CD4-positive, alpha-beta T cell treated with Interleukin-15 for 4 hours (primary cell): ENCODE measurements at regions not wholly inside any gene's neighbourhood (a gene's known extent, or its start where the extent isn't known, plus 50 kb on each side); places are given as distances from the start of the nearest gene placed in this dataset.
"Not testable (repeated sequence)": the region's sequence is repeated elsewhere in the genome, so short reads cannot be mapped to it uniquely, and the experiment has no call there.

Source experiments
- DNase-seq: peaks from one replicate; pipeline ENCODE4 v3.0.0-alpha.2; 2020; ENCODE audit warnings: low spot score

GRCh38 chr13:39893808-39894207 lies 238.3 kb downstream of the COG6 start:
- DNase-seq: no peak

DNA sequence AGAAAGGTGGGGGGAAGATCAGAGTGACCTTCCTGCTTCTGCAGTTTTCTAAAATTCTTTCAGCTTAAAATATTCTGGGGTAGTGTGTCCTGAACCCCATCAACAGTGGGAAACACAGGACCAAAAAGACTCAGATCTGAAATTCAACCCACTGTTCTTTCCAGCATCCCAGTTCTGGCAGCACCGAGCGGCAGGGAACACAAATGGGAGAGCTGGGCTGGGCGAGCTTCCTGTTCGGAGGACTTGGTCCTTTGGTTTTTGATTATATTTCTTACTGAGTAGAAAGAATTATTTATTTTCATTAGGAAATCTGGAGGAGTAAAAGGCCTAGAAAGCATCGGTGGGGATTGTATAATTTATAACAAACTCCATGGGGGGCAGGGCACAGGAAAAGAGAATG lies 239.1 kb downstream of the COG6 start:
- DNase-seq: no peak

GRCh38 chr13:39895254-39895653 lies 239.8 kb downstream of the COG6 start:
- no peak for DNase-seq

GRCh38 chr13:39897636-39898035 lies 242.2 kb downstream of the COG6 start:
- DNase-seq: no peak

- no peak for DNase-seq
Observed at GRCh38 chr13:39900106-39900750, 244.8 kb downstream of the COG6 start.

DNA sequence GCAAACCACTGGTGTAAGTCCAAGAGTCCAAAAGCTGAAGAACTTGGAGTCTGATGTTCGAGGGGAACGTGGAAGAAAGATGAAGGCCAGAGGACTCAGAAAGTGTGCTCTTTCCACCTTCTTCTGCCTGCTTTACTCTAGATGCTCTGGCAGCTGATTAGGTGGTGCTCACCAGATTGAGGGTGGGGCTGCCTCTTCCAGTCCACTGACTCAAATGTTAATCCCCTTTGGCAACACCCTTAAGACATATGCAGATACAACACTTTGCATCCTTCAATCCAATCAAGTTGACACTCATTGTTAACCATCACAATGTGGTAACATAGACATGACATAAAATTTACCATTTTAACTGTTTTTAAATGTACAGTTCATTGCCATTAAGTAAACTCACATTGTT lies 249.5 kb downstream of the COG6 start:
- DNase-seq: no peak

DNA sequence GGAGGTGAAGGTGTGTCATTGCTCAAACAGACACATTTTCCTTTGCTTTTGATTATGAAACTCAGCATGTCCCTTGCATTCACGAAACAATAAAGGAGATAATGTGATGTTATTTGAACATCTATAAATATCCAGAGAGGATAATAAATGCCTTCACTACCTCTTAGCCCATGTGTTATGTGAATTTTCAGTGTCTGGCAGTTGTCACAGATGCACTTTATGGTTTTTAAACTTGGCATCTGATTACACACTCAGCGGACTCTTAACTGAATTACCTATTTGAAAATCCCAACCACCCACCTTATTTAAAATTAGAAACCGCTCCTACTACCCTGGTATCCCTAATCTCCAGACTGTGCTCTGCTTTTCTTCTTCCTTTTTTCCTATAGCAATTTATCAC lies 254.2 kb downstream of the COG6 start:
- DNase-seq: no peak

- no peak for DNase-seq
Observed at GRCh38 chr13:39910041-39910440, 254.6 kb downstream of the COG6 start.

DNA sequence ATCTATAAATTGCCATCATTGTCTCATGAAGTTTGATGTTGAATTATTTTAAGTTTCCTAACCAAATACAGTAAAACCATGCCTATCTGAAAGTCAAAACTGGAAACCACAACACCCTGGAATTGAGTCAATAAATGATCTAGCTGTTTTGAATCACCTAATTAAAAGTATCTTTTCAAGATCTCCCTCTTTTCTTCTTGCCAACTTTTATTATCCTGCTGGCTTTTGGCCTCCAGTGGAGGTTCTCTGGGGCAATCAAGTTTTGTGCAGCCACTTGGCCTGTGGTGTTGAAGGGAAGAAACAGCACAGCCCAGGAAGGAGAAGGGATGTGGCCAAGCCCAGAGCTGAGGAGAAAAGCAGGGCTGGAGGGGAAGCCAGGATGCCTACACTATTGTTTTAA lies 255.4 kb downstream of the COG6 start:
- no peak for DNase-seq

DNA sequence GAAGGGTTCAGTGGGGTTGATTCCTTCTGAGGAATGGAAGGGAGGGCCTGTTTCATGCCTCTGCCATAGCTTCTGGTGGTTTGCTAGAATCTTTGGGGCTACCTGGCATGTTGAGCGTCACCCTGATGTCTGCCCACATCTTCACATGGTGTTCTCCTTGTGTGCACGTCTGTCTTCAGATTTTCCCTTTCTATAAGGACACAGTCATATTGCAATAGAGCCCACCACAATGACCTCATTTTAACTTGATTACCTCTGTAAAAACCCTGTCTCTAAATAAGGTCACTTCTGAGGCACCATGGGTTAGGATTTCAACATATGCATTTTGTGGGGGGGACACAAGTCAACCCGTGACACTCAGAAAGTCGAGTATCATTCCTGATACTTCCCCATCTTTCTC lies 257.9 kb downstream of the COG6 start:
- DNase-seq: no peak

DNA sequence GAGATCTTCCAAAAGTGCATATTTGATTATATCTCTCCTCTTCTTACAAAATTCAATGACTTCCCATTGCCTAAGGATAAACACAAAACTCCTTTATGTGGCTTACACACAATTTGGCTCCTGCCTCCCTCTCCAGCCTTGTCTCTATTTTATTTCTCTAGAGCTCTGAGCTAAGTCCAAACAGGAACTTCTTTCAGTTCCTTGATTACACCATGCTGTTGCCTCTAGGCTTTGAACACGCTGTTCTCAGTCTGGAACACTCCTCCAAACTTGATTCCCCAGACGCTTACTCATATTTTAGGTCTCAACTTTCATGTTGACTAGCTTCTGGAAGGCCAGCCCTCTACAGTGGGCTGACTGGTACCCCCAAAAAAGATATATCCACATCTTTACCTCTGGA lies 258.5 kb downstream of the COG6 start:
- no peak for DNase-seq

DNA sequence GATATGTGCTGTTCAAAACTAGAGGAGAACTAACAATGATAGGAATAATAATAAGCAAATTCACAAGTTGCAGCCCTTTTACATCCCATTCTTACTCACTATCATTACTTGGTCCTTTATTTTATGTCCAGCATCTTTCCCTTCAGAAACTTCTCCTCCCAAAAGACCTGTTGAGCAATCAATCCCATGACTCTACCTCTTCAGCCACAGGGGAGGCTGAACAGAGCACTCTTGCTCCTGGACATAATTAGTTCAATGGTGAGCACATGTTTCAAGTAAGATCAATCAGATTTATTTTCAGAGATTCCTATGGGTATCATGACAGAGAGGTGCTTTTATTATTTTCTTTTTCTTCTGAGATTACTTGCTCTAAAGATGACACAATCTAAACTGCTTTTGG lies 260.0 kb downstream of the COG6 start:
- no peak for DNase-seq

DNA sequence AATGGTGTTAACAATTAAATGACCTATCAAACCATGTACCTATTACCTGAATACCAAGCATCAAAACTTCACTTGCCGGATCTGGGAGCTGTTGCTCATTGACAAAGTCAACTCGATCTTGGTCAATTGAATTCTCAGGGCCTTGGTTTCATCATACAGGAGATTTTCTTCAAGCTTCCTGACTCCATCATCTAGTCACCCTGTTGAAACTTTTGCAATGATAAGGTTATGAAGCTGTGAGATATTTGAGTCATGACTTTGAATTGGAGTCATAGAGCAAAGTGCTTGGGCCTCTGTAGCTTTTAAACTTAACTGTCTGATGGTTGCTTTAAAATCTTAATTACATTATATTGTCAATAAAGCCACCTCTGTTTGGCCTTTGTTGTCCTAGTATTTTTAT lies 260.9 kb downstream of the COG6 start:
- DNase-seq: no peak

GRCh38 chr13:39918620-39919236 lies 263.3 kb downstream of the COG6 start:
- no peak for DNase-seq

GRCh38 chr13:39920613-39921012 lies 265.2 kb downstream of the COG6 start:
- DNase-seq: no peak

DNA sequence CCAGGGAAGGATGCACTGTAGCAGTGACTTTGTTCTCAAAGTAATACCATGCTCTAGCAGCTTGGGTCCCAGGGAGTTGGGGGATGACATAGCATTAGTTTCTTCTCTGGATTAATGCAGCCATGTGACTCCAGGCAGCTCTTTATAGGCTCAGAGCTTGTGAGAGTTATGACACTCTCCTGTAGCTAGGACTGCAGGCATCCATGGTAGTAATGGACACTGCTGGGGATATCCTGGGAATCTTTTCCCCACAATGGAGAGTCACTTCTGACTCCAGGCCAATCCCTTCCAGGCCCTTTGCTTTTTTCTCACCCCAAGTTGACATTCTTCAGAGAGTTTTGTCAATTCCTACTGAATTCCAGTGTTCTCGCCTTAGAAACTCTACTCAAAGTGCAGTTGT lies 270.9 kb downstream of the COG6 start:
- DNase-seq: no peak

- no peak for DNase-seq
Observed at GRCh38 chr13:39928261-39928660, 272.8 kb downstream of the COG6 start.

DNA sequence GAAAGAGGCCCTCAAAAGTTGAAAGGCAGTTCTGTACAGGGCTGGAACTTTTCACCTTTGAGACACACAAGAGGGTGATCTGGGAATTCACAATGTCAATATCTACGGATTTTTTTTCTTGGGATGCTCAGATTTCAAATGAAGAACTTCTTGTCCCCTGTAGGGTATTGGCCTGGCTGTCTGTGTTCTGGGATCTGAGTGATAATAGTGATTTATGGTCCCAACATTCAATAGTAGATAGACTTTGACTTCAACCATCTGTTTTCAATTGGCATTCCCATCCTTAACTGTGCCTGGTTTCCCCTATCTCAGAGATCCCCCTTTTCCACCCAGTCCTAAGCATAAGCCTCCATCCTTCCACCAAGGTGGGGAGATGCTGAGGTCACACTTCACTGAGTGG lies 274.1 kb downstream of the COG6 start:
- DNase-seq: no peak

- no peak for DNase-seq
Observed at GRCh38 chr13:39930060-39930459, 274.6 kb downstream of the COG6 start.

GRCh38 chr13:39930544-39931444 lies 275.3 kb downstream of the COG6 start:
- DNase-seq: no peak

DNA sequence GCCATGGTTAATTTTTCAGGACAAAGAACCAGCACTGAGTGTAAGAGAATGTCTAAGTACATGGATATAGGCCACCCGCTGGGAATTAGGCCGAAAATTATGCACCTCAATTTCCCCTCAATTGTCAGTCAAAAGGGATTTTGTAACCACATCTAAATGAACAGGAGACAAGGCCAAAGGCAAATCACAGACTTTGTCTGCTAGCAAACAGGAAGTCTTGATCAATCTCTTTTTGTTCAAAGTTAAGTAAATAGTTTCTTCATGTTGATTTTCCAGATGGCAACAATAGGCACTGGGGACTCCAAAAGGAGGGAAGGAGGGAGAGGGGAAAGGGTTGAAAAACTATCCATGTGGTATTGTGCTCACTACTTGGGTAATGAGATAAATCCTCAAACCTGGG lies 276.0 kb downstream of the COG6 start:
- DNase-seq: no peak

GRCh38 chr13:39932514-39932913 lies 277.1 kb downstream of the COG6 start:
- DNase-seq: not testable (repeated sequence)

DNA sequence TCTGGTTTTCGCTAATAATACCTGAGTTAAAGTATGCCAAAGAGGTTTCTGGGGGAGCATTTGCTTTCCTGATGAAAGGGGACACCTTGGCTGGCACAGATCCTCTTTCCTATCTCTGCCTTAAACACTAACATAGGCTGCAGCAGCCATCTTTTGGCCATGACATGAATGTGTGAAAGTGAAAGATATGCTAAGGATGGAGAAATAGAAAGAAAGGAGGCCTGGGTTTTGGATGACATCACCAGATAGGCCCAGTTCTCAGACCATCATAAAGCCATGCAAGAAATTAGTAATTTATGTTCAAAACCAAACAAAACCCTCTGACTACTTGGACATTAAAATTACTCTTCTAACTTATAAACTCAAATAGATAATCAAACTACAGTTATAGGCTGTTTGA lies 279.7 kb downstream of the COG6 start:
- DNase-seq: no peak
